IMR-90 (cell line): ENCODE measurements at regions not wholly inside any gene's neighbourhood (a gene's known extent, or its start where the extent isn't known, plus 50 kb on each side); places are given as distances from the start of the nearest gene placed in this dataset.
"Not testable (repeated sequence)": the region's sequence is repeated elsewhere in the genome, so short reads cannot be mapped to it uniquely, and the experiment has no call there.

Source experiments
- ATAC-seq: fragments of 200-7000 bp; cut with Tn5 transposase; 2 replicates; pipeline ENCODE4 v1.9.1; 2020; ENCODE audit warnings: low read depth, mild to moderate bottlenecking, moderate library complexity
- BruUV-seq: library from RNA; stranded (reverse); fragments of 400-500 nt; replicated peaks from 2 replicates; lab custom pipeline; 2021; lab: Mats Ljungman, UMichigan
- CTCF ChIA-PET: fragments of 300-600 bp; formaldehyde crosslinking; extraction: SDS; loops from one replicate; lab custom pipeline; 2021; ENCODE audit warnings: antibody characterized with exemption; lab: Yijun Ruan, JAX
- POLR2A ChIA-PET: fragments of 300-600 bp; sonication (Branson Sonifier 250); formaldehyde crosslinking; loops from one replicate; lab custom pipeline; 2022; ENCODE audit warnings: antibody characterized with exemption; ENCODE audit not compliant: unreplicated experiment; lab: Charles Lee
- DNase-seq: peaks from one replicate; pipeline ENCODE4 v3.0.0; 2013
- H2AFZ ChIP-seq: replicated peaks from 2 replicates; pipeline ENCODE3; 2013; ENCODE audit warnings: low read length, mild to moderate bottlenecking; ENCODE audit not compliant: poor library complexity
- H2AK5ac ChIP-seq: 2 replicates; pipeline ENCODE4 v1.6.1; 2013; ENCODE audit warnings: low read depth, low read length, inconsistent platforms
- H2AK9ac ChIP-seq: replicated peaks from 2 replicates; pipeline ENCODE3; 2013; ENCODE audit warnings: mild to moderate bottlenecking, low read depth, low read length, moderate library complexity; ENCODE audit not compliant: poor library complexity
- H2BK120ac ChIP-seq: 2 replicates; pipeline ENCODE4 v1.6.1; 2013; ENCODE audit warnings: low read depth, low read length, inconsistent platforms
- H2BK15ac ChIP-seq: 3 replicates; pipeline ENCODE4 v1.6.1; 2013; ENCODE audit warnings: low read depth, low read length, inconsistent platforms
- H2BK20ac ChIP-seq: 2 replicates; pipeline ENCODE4 v1.6.1; 2013; ENCODE audit warnings: low read depth, mild to moderate bottlenecking, inconsistent platforms, low read length, moderate library complexity
- H2BK5ac ChIP-seq: 2 replicates; pipeline ENCODE4 v1.6.1; 2013; ENCODE audit warnings: mild to moderate bottlenecking, low read depth, low read length, inconsistent platforms; ENCODE audit not compliant: poor library complexity, severe bottlenecking
- H3K14ac ChIP-seq: replicated peaks from 2 replicates; pipeline ENCODE4 v1.6.1; 2013; ENCODE audit warnings: low read depth, low read length, inconsistent platforms
- H3K18ac ChIP-seq: 2 replicates; pipeline ENCODE4 v1.6.1; 2013; ENCODE audit warnings: low read depth, low read length, control low read depth
- H3K23ac ChIP-seq: 2 replicates; pipeline ENCODE4 v1.6.1; 2013; ENCODE audit warnings: low read depth, low read length, inconsistent platforms
- H3K27ac ChIP-seq: 2 replicates; pipeline ENCODE4 v1.5.1; 2013; ENCODE audit warnings: mild to moderate bottlenecking, control low read depth, low read length; ENCODE audit not compliant: insufficient read depth
- H3K27me3 ChIP-seq: 2 replicates; pipeline ENCODE4 v1.6.1; 2013; ENCODE audit warnings: low read length; ENCODE audit not compliant: control insufficient read depth, insufficient read depth
- H3K36me3 ChIP-seq: 2 replicates; pipeline ENCODE4 v1.6.1; 2013; ENCODE audit warnings: low read length, mixed read lengths; ENCODE audit not compliant: control insufficient read depth, insufficient read depth
- H3K4ac ChIP-seq: 2 replicates; pipeline ENCODE4 v1.6.1; 2013; ENCODE audit warnings: low read depth, low read length, inconsistent platforms
- H3K4me1 ChIP-seq: 2 replicates; pipeline ENCODE4 v1.6.1; 2013; ENCODE audit warnings: low read length, mixed read lengths; ENCODE audit not compliant: control insufficient read depth, insufficient read depth
- H3K4me2 ChIP-seq: 2 replicates; pipeline ENCODE4 v1.6.1; 2013; ENCODE audit warnings: low read depth, mild to moderate bottlenecking, control low read depth, low read length, moderate library complexity
- H3K4me3 ChIP-seq: 2 replicates; pipeline ENCODE4 v1.5.1; 2013; ENCODE audit warnings: low read depth, mild to moderate bottlenecking, control low read depth, low read length, moderate library complexity; ENCODE audit not compliant: insufficient read depth
- H3K56ac ChIP-seq: 2 replicates; pipeline ENCODE4 v1.6.1; 2013; ENCODE audit warnings: low read length, inconsistent platforms; ENCODE audit not compliant: insufficient read depth; ENCODE audit errors: extremely low read depth
- H3K79me1 ChIP-seq, 2 experiments: 2 replicates each; pipeline ENCODE4 v1.6.1; 2013; ENCODE audit warnings: low read length in 2 of 2, inconsistent platforms in 1 of 2, low read depth in 1 of 2
- H3K9ac ChIP-seq: 2 replicates; pipeline ENCODE4 v1.6.1; 2013; ENCODE audit warnings: low read depth, low read length, control low read depth
- H3K9me1 ChIP-seq: 2 replicates; pipeline ENCODE4 v1.6.1; 2013; ENCODE audit warnings: low read length, inconsistent platforms; ENCODE audit not compliant: insufficient read depth
- H3K9me3 ChIP-seq: 2 replicates; pipeline ENCODE4 v1.6.1; 2013; ENCODE audit warnings: low read length; ENCODE audit not compliant: control insufficient read depth, insufficient read depth
- H4K20me1 ChIP-seq: 2 replicates; pipeline ENCODE4 v1.6.1; 2013; ENCODE audit warnings: low read length, inconsistent platforms; ENCODE audit not compliant: insufficient read depth
- H4K5ac ChIP-seq: 2 replicates; pipeline ENCODE4 v1.6.1; 2013; ENCODE audit warnings: mild to moderate bottlenecking, low read depth, low read length, control low read depth
- H4K8ac ChIP-seq, 2 experiments: 2 replicates each; pipeline ENCODE4 v1.6.1; 2013; ENCODE audit warnings: low read depth in 2 of 2, low read length in 2 of 2, control low read depth in 1 of 2, inconsistent platforms in 1 of 2
- H4K91ac ChIP-seq: 2 replicates; pipeline ENCODE4 v1.6.1; 2013; ENCODE audit warnings: low read depth, low read length, inconsistent platforms; ENCODE audit not compliant: insufficient read depth
- WGBS, 2 experiments: methylation state at CpG; one replicate each; pipeline versions ENCODE4 v1.1.5 to v1.1.7; 2013; ENCODE audit warnings: missing lambda C conversion rate in 2 of 2; ENCODE audit not compliant: insufficient read length in 1 of 2; ENCODE audit errors: extremely low coverage in 2 of 2; 5-methylcytosine and 5-hydroxymethylcytosine counted together
- dilution Hi-C: fragments of 300-500 bp; cut with HindIII; formaldehyde crosslinking; loops from one replicate; pipeline ENCODE4 v1.14.3; 2018; ENCODE audit warnings: low sequenced_read_pairs; ENCODE audit not compliant: unreplicated experiment
- in situ Hi-C: fragments of 300-500 bp; cut with MboI; formaldehyde crosslinking; loops from 3 replicates; pipeline ENCODE4 v1.14.3; 2019; ENCODE audit warnings: low sequenced_read_pairs, inconsistent platforms, mixed read lengths
- intact Hi-C: fragments of 100-400 bp; cut with micrococcal nuclease; formaldehyde crosslinking; loops from 2 replicates; pipeline ENCODE4 v1.10.0; 2022

DNA sequence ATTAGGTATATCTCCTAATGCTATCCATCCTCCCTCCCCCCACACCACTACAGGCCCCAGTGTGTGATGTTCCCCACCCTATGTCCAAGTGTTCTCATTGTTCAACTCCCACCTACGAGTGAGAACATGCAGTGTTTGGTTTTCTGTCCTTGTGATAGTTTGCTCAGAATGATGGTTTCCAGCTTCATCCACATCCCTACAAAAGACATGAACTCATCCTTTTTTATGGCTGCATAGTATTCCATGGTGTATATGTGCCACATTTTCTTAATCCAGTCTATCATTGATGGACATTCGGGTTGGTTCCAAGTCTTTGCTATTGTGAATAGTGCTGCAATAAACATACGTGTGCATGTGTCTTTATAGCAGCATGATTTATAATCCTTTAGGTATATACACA is 53.8 kb upstream of the HIVEP2 start:
- H3K27me3 ChIP-seq, intact Hi-C loops, DNase-seq, H3K4me2 ChIP-seq, H2BK5ac ChIP-seq, H2AFZ ChIP-seq, H3K27ac ChIP-seq, H4K20me1 ChIP-seq, H2BK15ac ChIP-seq, BruUV-seq, H2BK120ac ChIP-seq, in situ Hi-C loops, ATAC-seq, H3K18ac ChIP-seq, H3K9ac ChIP-seq, H4K5ac ChIP-seq, H4K91ac ChIP-seq, dilution Hi-C loops, H3K4me1 ChIP-seq, H2AK9ac ChIP-seq, H3K79me1 ChIP-seq, H4K8ac ChIP-seq, H2AK5ac ChIP-seq, H3K14ac ChIP-seq, H3K4ac ChIP-seq, H3K9me3 ChIP-seq, H3K23ac ChIP-seq, H3K4me3 ChIP-seq, H3K9me1 ChIP-seq, CTCF ChIA-PET, POLR2A ChIA-PET, H3K56ac ChIP-seq, H3K36me3 ChIP-seq, H2BK20ac ChIP-seq: not testable (repeated sequence)
- WGBS, 2 experiments = no CpG with 5 or more reads among the region's 3 CpGs
